Mesenchymal stem cell (in vitro differentiated cells and primary cell): ENCODE measurements at regions not wholly inside any gene's neighbourhood (a gene's known extent, or its start where the extent isn't known, plus 50 kb on each side); places are given as distances from the start of the nearest gene placed in this dataset.

Experiments used
- DNase-seq: peaks from one replicate; pipeline ENCODE4 v3.0.0-alpha.2; 2013
- H2AFZ ChIP-seq: one replicate; pipeline ENCODE4 v1.6.1; 2013; ENCODE audit warnings: low read depth, mild to moderate bottlenecking, control low read depth, inconsistent platforms, low read length, moderate library complexity
- H2AK5ac ChIP-seq: 2 replicates; pipeline ENCODE4 v1.6.1; 2013; ENCODE audit warnings: low read length, moderate library complexity, mild to moderate bottlenecking, inconsistent platforms; ENCODE audit not compliant: severe bottlenecking
- H2BK120ac ChIP-seq: one replicate; pipeline ENCODE4 v1.6.1; 2013; ENCODE audit warnings: low read depth, mild to moderate bottlenecking, inconsistent platforms, low read length, moderate library complexity
- H2BK12ac ChIP-seq, 2 experiments: one replicate each; pipeline ENCODE4 v1.6.1; 2013; ENCODE audit warnings: inconsistent platforms in 2 of 2, low read length in 2 of 2, mild to moderate bottlenecking in 2 of 2, moderate library complexity in 2 of 2, control low read depth in 1 of 2
- H2BK15ac ChIP-seq: one replicate; pipeline ENCODE4 v1.6.1; 2013; ENCODE audit warnings: mild to moderate bottlenecking, low read depth, inconsistent platforms; ENCODE audit not compliant: poor library complexity, severe bottlenecking
- H2BK5ac ChIP-seq: 2 replicates; pipeline ENCODE4 v1.6.1; 2013; ENCODE audit warnings: low read depth, mild to moderate bottlenecking, low read length, control low read depth, inconsistent platforms; ENCODE audit not compliant: poor library complexity, severe bottlenecking
- H3K14ac ChIP-seq, 2 experiments: one replicate each; pipeline ENCODE4 v1.6.1; 2013; ENCODE audit warnings: inconsistent platforms in 2 of 2, low read length in 2 of 2, control low read depth in 1 of 2, mild to moderate bottlenecking in 1 of 2, moderate library complexity in 1 of 2
- H3K18ac ChIP-seq, 2 experiments: one replicate each; pipeline ENCODE4 v1.6.1; 2013; ENCODE audit warnings: inconsistent platforms in 2 of 2, low read length in 2 of 2, control low read depth in 1 of 2, low read depth in 1 of 2, mild to moderate bottlenecking in 1 of 2
- H3K23ac ChIP-seq, 2 experiments: one replicate each; pipeline ENCODE4 v1.6.1; 2013; ENCODE audit warnings: inconsistent platforms in 2 of 2, low read length in 2 of 2, mild to moderate bottlenecking in 2 of 2, moderate library complexity in 2 of 2, control low read depth in 1 of 2
- H3K27ac ChIP-seq: 2 replicates; pipeline ENCODE4 v1.5.1; 2013; ENCODE audit warnings: mild to moderate bottlenecking, moderate library complexity, low read length, control low read depth, inconsistent platforms; ENCODE audit not compliant: poor library complexity, severe bottlenecking
- H3K27me3 ChIP-seq, 2 experiments: 2 replicates each; pipeline versions ENCODE4 v1.6.1 to v1.7.0; 2013; ENCODE audit warnings: low read length in 2 of 2, mild to moderate bottlenecking in 2 of 2, moderate library complexity in 2 of 2, control low read depth in 1 of 2, inconsistent platforms in 1 of 2; ENCODE audit not compliant: control insufficient read depth in 1 of 2, insufficient read depth in 1 of 2
- H3K36me3 ChIP-seq, 2 experiments: 2 replicates each; pipeline versions ENCODE4 v1.6.1 to v1.7.0; 2013; ENCODE audit warnings: low read length in 2 of 2, control low read depth in 1 of 2, inconsistent platforms in 1 of 2, low read depth in 1 of 2, mild to moderate bottlenecking in 1 of 2; ENCODE audit not compliant: insufficient read depth in 2 of 2, control insufficient read depth in 1 of 2
- H3K4ac ChIP-seq, 2 experiments: one replicate each; pipeline ENCODE4 v1.6.1; 2013; ENCODE audit warnings: inconsistent platforms in 2 of 2, low read length in 2 of 2, mild to moderate bottlenecking in 2 of 2, moderate library complexity in 2 of 2, control low read depth in 1 of 2, low read depth in 1 of 2
- H3K4me1 ChIP-seq: 2 replicates; pipeline ENCODE4 v1.6.1; 2013; ENCODE audit warnings: low read depth, low read length, control low read depth; ENCODE audit not compliant: control insufficient read depth, insufficient read depth
- H3K4me2 ChIP-seq: 2 replicates; pipeline ENCODE4 v1.6.1; 2013; ENCODE audit warnings: low read length, mild to moderate bottlenecking, inconsistent platforms; ENCODE audit not compliant: poor library complexity, severe bottlenecking
- H3K4me3 ChIP-seq, 2 experiments: 2 replicates each; pipeline versions ENCODE4 v1.5.1 to v1.7.0; 2013; ENCODE audit warnings: low read length in 2 of 2, mild to moderate bottlenecking in 2 of 2, control low read depth in 1 of 2, low read depth in 1 of 2; ENCODE audit not compliant: insufficient read depth in 1 of 2
- H3K79me1 ChIP-seq: replicated peaks from 2 replicates; pipeline ENCODE4 v1.6.1; 2013; ENCODE audit warnings: mild to moderate bottlenecking, control low read depth, low read length, inconsistent platforms; ENCODE audit not compliant: poor library complexity, severe bottlenecking
- H3K9ac ChIP-seq: 2 replicates; pipeline ENCODE4 v1.7.0; 2013; ENCODE audit warnings: mild to moderate bottlenecking, low read length, moderate library complexity
- H3K9me3 ChIP-seq: 2 replicates; pipeline ENCODE4 v1.7.0; 2013; ENCODE audit warnings: mild to moderate bottlenecking, low read length; ENCODE audit not compliant: control insufficient read depth
- H4K8ac ChIP-seq: one replicate; pipeline ENCODE4 v1.6.1; 2013; ENCODE audit warnings: inconsistent platforms, mild to moderate bottlenecking, low read length, moderate library complexity
- H4K91ac ChIP-seq: one replicate; pipeline ENCODE4 v1.6.1; 2013; ENCODE audit warnings: mild to moderate bottlenecking, low read length, inconsistent platforms
- WGBS: methylation state at CpG from one replicate; pipeline ENCODE4 v1.1.7; 2013; ENCODE audit warnings: mixed read lengths; 5-methylcytosine and 5-hydroxymethylcytosine counted together

GRCh38 chr1:189693140-189693539 lies 784.5 kb downstream of the BRINP3 start:
- Histone ChIP-seq H2BK5ac (no peak overlapping the region), H3K4ac (no peak overlapping the region), H3K4me1 (no peaks in the 10 kb centered on the region), H2BK15ac (no peak overlapping the region), H3K9ac (no peak overlapping the region), H3K4me3 (no peak overlapping the region), H4K8ac (no peak overlapping the region), H3K79me1 (no peaks in the 10 kb centered on the region), H3K4me2 (no peak overlapping the region), H2BK12ac (no peak overlapping the region), H4K91ac (no peak overlapping the region), H3K27me3 (no peaks in the 10 kb centered on the region), H2AFZ (no peak overlapping the region), H2AK5ac (no peak overlapping the region), H3K23ac (no peak overlapping the region), H2BK120ac (no peak overlapping the region), H3K27ac (no peak overlapping the region), H3K14ac (no peak overlapping the region), H3K18ac (no peak overlapping the region), H3K9me3 (peaks cover 15% of the 10 kb centered on the region), H3K36me3 (no peaks in the 10 kb centered on the region)
- DNase-seq = no peak
- WGBS = no CpG with 5 or more reads among the region's 2 CpGs

DNA sequence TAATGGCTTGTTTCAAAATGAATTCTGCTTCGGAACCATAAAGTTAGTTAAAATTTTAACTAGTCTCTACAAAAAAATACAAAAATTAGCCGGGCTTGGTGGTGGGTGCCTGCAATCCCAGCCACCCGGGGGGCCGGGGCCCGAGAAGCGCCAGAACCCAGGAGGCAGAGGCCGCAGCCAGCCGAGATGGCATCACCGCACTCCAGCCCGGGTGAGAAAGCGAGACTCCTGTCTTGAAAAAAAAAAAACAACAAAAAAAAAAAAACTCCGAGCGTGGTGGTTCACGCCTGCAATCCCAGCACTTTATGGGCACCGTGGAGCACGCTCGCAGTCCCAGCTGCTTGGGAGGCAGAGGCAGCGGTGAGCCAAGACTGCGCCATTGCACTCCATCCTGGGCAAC lies 781.4 kb downstream of the BRINP3 start:
- H2BK5ac ChIP-seq = no peak overlapping the region
- H2BK120ac ChIP-seq = no peak overlapping the region
- H3K27me3 ChIP-seq = no peaks in the 10 kb centered on the region
- no peak overlapping the region for H3K23ac ChIP-seq
- no peak overlapping the region for H4K8ac ChIP-seq
- H3K27ac ChIP-seq = no peak overlapping the region
- no peak overlapping the region for H4K91ac ChIP-seq
- H3K79me1 ChIP-seq = no peaks in the 10 kb centered on the region
- H3K9me3 ChIP-seq = peaks cover 10% of the 10 kb centered on the region
- H2AFZ ChIP-seq = no peak overlapping the region
- H3K4me3 ChIP-seq = no peak overlapping the region
- H3K9ac ChIP-seq = no peak overlapping the region
- H3K4me2 ChIP-seq = no peak overlapping the region
- H3K4ac ChIP-seq = no peak overlapping the region
- no peaks in the 10 kb centered on the region for H3K36me3 ChIP-seq
- WGBS = 93% methylated on average over 18 of the region's 19 CpGs
- no peaks in the 10 kb centered on the region for H3K4me1 ChIP-seq
- H2BK15ac ChIP-seq = no peak overlapping the region
- H2AK5ac ChIP-seq = no peak overlapping the region
- H2BK12ac ChIP-seq = no peak overlapping the region
- no peak for DNase-seq
- no peak overlapping the region for H3K14ac ChIP-seq
- H3K18ac ChIP-seq = no peak overlapping the region

- no peak overlapping the region for H3K14ac ChIP-seq
- H3K27me3 ChIP-seq = no peaks in the 10 kb centered on the region
- no peak overlapping the region for H3K27ac ChIP-seq
- no peak overlapping the region for H3K9ac ChIP-seq
- H2BK12ac ChIP-seq = no peak overlapping the region
- no peak overlapping the region for H3K18ac ChIP-seq
- 96% methylated on average over 13 of the region's 22 CpGs for WGBS
- no peak overlapping the region for H4K8ac ChIP-seq
- H3K9me3 ChIP-seq = peaks cover 13% of the 10 kb centered on the region
- no peak overlapping the region for H3K4ac ChIP-seq
- H3K4me3 ChIP-seq = no peak overlapping the region
- H4K91ac ChIP-seq = no peak overlapping the region
- H3K23ac ChIP-seq = no peak overlapping the region
- no peak overlapping the region for H2AFZ ChIP-seq
- no peak overlapping the region for H2BK120ac ChIP-seq
- H3K79me1 ChIP-seq = no peaks in the 10 kb centered on the region
- H2AK5ac ChIP-seq = no peak overlapping the region
- no peaks in the 10 kb centered on the region for H3K36me3 ChIP-seq
- H3K4me1 ChIP-seq = no peaks in the 10 kb centered on the region
- H3K4me2 ChIP-seq = no peak overlapping the region
- DNase-seq = no peak
- H2BK5ac ChIP-seq = no peak overlapping the region
- H2BK15ac ChIP-seq = no peak overlapping the region
Observed at GRCh38 chr1:189697113-189697512, 780.6 kb downstream of the BRINP3 start.

DNA sequence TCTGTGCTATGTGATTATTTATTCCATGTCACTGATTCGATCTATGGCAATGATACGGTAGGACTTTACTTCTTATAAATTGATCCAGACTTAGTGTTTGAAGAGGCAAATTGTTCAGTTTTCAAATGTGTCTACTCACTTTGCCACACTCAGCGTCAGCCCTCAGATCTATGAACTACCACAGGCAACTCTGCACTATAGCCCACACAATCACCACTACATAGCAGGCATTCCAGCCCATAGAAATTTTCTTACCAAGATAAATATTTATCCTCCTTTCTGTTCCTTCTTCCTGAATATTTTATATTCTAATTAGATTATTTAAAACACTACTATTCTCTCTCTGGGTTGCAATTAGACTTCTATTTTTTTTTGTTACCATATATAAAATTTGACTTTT lies 776.1 kb downstream of the BRINP3 start:
- Histone ChIP-seq H2AFZ (no peak overlapping the region), H3K4me3 (no peak overlapping the region), H3K9me3 (peaks cover 3% of the 10 kb centered on the region), H2BK5ac (no peak overlapping the region), H3K9ac (no peak overlapping the region), H3K27ac (no peak overlapping the region), H3K23ac (no peak overlapping the region), H2BK120ac (no peak overlapping the region), H3K4me2 (no peak overlapping the region), H3K27me3 (no peaks in the 10 kb centered on the region), H2AK5ac (no peak overlapping the region), H4K91ac (no peak overlapping the region), H3K4me1 (no peaks in the 10 kb centered on the region), H2BK12ac (no peak overlapping the region), H3K4ac (no peak overlapping the region), H2BK15ac (no peak overlapping the region), H4K8ac (no peak overlapping the region), H3K14ac (no peak overlapping the region), H3K79me1 (no peaks in the 10 kb centered on the region), H3K36me3 (no peaks in the 10 kb centered on the region), H3K18ac (no peak overlapping the region)
- no peak for DNase-seq
- 79% methylated on average over 2 of the region's 3 CpGs for WGBS
